PC-3 (cell line): ENCODE measurements at regions not wholly inside any gene's neighbourhood (a gene's known extent, or its start where the extent isn't known, plus 50 kb on each side); places are given as distances from the start of the nearest gene placed in this dataset.

Experiments
- CTCF ChIP-seq: fragments of 300-600 bp; sonication (generic); conservative IDR thresholded peaks from 2 replicates; pipeline ENCODE4 v1.5.1; 2017; ENCODE audit warnings: antibody characterized with exemption, low read depth, mild to moderate bottlenecking, low read length
- EZH2 ChIP-seq: fragments of 300-600 bp; sonication (generic); IDR thresholded peaks from one replicate; pipeline ENCODE4 v1.6.1; 2017; ENCODE audit warnings: antibody characterized with exemption, mild to moderate bottlenecking, low read length; ENCODE audit not compliant: unreplicated experiment

- no peak for TF ChIP-seq CTCF
- TF ChIP-seq EZH2, result no peak
Observed at GRCh38 chr5:116378777-116379121, 195.9 kb downstream of the SEMA6A start.
